ENCODE measurements at regions not wholly inside any gene's neighbourhood (a gene's known extent, or its start where the extent isn't known, plus 50 kb on each side); places are given as distances from the start of the nearest gene placed in this dataset.

- Histone ChIP-seq H4K5ac (ENCODE audit: insufficient read length, low read depth, low read length) (no peak overlapping the region), H4K20me1 (ENCODE audit: control insufficient read depth, insufficient read depth, insufficient read length) (no peaks in the 10 kb centered on the region), H3K79me2 (ENCODE audit: insufficient read depth, low read length) (no peaks in the 10 kb centered on the region), H3K27ac (ENCODE audit: insufficient read length, low read depth, low read length) (no peak overlapping the region), H2AFZ (ENCODE audit: low read length) (no peak overlapping the region), H2BK5ac (ENCODE audit: insufficient read length, low read length) (no peak overlapping the region), H4K8ac (replicated peaks; ENCODE audit: insufficient read length, low read depth, low read length) (no peak overlapping the region), H3K4me2 (ENCODE audit: insufficient read depth, insufficient read length, low read length) (no peak overlapping the region), H3K18ac (ENCODE audit: insufficient read length, low read depth, low read length) (no peak overlapping the region), H2BK20ac (ENCODE audit: low read depth, low read length, poor library complexity, severe bottlenecking) (no peak overlapping the region), H2BK120ac (ENCODE audit: low read depth, low read length, poor library complexity, severe bottlenecking) (no peak overlapping the region), H3K4ac (ENCODE audit: low read depth, low read length) (no peak overlapping the region), H3K9ac (ENCODE audit: extremely low read depth, insufficient read length, low read length) (no peak overlapping the region), H3K23me2 (ENCODE audit: insufficient read length, low read depth, low read length, poor library complexity, severe bottlenecking) (no peaks in the 10 kb centered on the region), H3K4me1 (ENCODE audit: insufficient read depth, low read length) (peaks cover 3% of the 10 kb centered on the region; the same call in 1 of the 2 replicates), H3K14ac (ENCODE audit: insufficient read depth, low read length) (no peak overlapping the region), H3K79me1 (ENCODE audit: insufficient read depth, low read depth, low read length, poor library complexity, severe bottlenecking) (no peaks in the 10 kb centered on the region), H3K9me3 (ENCODE audit: control insufficient read depth, low read depth, low read length) (no peaks in the 10 kb centered on the region), H2AK5ac (ENCODE audit: insufficient read length, low read length) (no peak overlapping the region), H3K56ac (ENCODE audit: insufficient read length, low read depth, low read length) (no peak overlapping the region), H3K27me3 (ENCODE audit: insufficient read depth, low read length) (peaks cover 2% of the 10 kb centered on the region; the same call in 1 of the 2 replicates), H4K91ac (ENCODE audit: insufficient read length, low read depth, low read length) (no peak overlapping the region), H3K23ac (ENCODE audit: insufficient read length, low read depth, low read length) (no peak overlapping the region), H2BK12ac (ENCODE audit: insufficient read length, low read depth, low read length) (no peak overlapping the region), H2BK15ac (ENCODE audit: low read depth, low read length) (no peak overlapping the region), H3T11ph (ENCODE audit: low read length) (no peak overlapping the region)
- no CpG with 5 or more reads among the region's 9 CpGs for WGBS (ENCODE audit: extremely low coverage, insufficient read length, low lambda C conversion rate)
- Mint-ChIP-seq H3K36me3 (ENCODE audit: insufficient read depth in 1 of 3, low read depth in 3 of 3) (no peaks in the 10 kb centered on the region), H3K4me1 (peaks cover 4 to 8% of the 10 kb centered on the region in 2 experiments), H3K27ac (no peak overlapping the region; a peak in 1 of 7 replicates), H3K4me3 (no peak overlapping the region), H3K9me3 (no peaks in the 10 kb centered on the region), H3K27me3 (ENCODE audit: low read depth) (peaks cover 25% of the 10 kb centered on the region)
- no peak for DNase-seq
- no peak for TF ChIP-seq CTCF (conservative IDR thresholded peaks at IDR 0.05)
Measured at GRCh38 chr1:47585141-47585902, 147.5 kb downstream of the FOXD2 start.

Data from H9 (cell line).